CD4-positive, alpha-beta T cell treated with Interleukin-4 for 1 hour (primary cell): ENCODE measurements at regions not wholly inside any gene's neighbourhood (a gene's known extent, or its start where the extent isn't known, plus 50 kb on each side); places are given as distances from the start of the nearest gene placed in this dataset.

Experiments
- DNase-seq, 2 donors: peaks; one replicate each; pipeline ENCODE4 v3.0.0-alpha.2; 2020 to 2022

DNA sequence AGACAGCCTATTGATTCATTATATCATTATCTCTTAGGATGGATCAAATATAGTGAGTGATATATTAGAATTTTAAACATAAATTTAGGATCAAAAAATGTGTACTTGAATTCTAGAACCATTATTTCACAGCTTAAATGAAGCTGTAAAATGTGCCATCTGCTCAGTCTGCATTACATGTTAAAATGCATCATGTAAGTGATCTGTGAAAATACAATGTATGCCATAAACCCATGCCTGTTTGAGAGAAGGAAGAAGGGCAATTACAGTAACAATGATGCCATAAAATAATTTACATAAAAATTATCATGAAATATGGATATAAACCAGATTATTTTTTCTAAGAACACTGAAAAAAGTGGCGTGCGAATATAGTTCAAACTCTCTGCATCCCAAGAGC lies 1066.0 kb upstream of the ADGRL4 start:
- DNase-seq = no peak

- no peak for DNase-seq
Observed at GRCh38 chr1:80066060-80066459, 1059.5 kb upstream of the ADGRL4 start.

DNA sequence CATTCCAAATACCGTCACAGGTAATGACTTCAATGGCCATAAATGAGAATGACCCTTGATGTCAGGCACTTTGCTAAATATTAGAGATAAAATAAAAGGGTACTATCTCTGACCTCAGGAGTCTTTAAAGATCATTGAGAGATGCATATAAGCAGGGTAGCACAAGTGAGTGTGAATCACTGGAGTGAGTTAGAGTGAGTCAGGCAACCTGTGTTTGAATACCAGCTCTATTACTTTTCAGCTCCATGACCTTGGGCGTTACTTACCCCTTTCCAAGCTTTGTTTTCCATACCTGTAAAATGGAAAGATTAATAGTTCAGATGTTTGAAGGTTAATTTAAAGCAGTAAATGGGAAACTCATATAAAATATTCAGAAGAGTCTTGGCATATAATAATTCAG lies 1058.0 kb upstream of the ADGRL4 start:
- DNase-seq = no peak

DNA sequence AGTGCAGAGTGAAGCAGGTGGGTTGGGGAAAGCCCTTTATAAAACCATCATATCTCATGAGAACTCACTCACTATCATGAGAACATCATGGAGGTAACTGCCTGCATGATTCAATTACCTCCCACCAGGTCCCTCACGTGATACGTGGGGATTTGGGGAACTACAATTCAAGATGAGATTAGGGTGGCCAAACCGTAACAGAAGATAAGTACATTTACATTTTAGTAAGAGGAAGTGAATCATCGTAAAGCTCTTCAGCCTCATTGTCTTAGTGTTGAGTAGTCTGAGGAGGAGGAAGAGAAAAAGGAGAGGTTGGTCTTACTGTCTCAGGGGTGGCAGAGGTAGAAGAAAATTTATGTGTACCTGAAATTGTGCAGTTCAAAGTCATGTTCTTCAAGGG lies 1053.4 kb upstream of the ADGRL4 start:
- DNase-seq = no peak

GRCh38 chr1:80056179-80056578 lies 1049.6 kb upstream of the ADGRL4 start:
- DNase-seq = no peak

GRCh38 chr1:80054129-80054528 lies 1047.6 kb upstream of the ADGRL4 start:
- no peak for DNase-seq

GRCh38 chr1:80053613-80054012 lies 1047.1 kb upstream of the ADGRL4 start:
- DNase-seq = no peak

DNA sequence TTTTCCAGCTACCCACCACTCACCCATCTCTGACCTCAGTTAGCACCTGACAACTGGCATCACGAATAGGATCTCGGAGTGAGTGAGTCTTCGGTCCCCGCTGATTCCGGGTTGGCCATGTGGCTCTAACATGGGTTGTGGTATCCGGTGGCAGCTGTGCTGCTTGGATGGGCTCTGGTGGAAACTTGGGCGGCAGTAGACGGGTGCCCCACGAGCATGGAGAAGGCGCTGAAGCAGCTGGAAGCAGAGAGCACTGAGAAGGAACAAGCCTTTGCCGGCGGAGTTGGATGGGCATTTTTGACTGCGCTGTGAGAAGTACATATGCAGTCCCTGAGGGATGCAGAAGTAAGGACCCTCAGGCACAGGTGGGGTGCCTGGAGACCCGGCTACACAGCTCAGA lies 1044.0 kb upstream of the ADGRL4 start:
- DNase-seq = no peak

DNA sequence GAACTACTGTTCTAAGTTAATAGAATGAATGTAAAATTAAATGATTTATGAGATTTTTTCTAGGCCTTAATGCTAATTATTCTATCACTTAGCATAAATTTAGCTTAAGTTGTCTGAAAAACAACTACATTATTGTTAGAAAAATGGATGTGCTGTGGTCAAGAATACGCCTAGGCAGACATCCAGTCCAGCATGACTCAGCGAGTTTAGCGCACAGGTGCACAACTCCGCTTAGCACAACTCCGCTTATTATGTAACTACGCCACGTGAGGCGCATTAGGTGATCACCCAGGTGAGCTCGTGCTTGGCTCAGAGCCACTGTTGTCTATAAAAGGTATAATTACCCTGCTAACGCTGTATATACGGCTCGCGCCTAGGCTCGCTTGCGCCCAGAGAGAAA lies 1043.6 kb upstream of the ADGRL4 start:
- DNase-seq = no peak

DNA sequence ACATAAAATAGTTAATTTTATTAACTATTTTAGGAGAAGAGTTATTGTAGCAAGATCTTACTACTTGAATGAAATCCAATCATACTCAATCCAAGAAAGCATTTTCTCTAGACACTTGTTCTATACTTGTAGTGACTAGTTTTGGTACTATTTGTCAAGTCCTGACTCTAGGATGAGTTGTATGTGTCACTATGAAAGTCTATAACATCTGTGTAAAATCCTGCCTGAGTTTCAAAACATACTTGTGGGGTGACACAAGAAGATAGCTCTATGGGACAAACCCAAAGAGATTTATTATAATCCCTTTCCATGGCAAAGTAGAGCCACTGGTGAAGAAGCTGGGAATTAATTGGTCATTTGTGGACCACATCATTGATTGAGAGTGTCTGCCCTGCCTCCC lies 1042.2 kb upstream of the ADGRL4 start:
- DNase-seq = no peak

GRCh38 chr1:80047791-80048190 lies 1041.3 kb upstream of the ADGRL4 start:
- DNase-seq = no peak

- DNase-seq = no peak
Observed at GRCh38 chr1:80044662-80045061, 1038.1 kb upstream of the ADGRL4 start.

DNA sequence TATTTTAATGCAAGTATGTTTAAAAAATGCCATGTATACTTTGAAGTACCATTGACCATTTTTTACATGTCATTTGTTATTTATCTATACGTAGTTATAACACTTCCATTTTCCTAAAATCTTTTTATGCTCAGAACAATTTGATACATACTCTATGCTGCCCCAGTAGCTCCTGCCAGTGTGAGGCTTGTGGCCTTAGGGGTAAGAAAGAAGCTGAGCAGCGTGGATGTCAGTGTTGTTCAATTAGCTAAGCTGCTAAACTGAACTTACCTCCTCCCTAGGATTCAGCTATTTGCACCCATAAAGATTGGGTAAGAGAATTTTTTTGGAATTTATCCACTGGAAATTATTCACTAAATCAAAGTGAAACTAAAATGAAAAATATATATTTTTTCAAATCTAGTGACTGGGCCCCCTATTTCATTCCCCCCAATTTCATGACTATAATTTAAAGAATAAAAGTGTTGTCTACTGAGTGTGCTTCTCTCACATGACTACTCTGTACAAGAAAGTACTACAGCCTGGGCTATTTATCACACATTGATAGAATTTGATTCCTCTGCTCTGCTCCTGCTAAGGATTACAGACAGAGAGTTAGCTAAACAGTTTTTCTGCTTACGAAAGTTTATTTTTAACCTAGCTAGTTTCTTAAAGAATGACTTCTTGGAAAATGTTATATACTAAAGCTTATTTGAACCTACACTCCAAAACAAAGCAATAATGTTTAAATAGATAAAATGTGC lies 1030.3 kb upstream of the ADGRL4 start:
- DNase-seq = no peak

DNA sequence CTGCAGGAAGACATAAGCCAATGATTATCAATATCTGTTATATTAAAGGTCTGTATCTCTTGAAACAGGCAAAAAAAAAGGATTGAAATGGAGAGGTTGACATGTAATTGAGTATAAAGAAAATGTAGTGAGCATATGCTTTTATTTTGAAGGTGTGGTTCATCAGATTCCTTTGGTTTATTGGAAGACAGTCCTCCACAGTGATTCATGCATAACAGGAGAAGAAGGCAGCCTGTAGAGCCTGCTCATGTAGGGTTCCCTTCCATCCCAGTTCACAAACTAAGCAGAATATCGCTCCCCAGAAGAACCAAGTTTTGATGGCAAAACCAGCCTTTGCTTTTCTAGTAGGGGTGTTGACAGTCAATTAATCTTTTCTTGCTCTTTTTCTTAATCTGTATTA lies 1016.8 kb upstream of the ADGRL4 start:
- no peak for DNase-seq

- no peak for DNase-seq
Observed at GRCh38 chr1:80021891-80022290, 1015.4 kb upstream of the ADGRL4 start.

DNA sequence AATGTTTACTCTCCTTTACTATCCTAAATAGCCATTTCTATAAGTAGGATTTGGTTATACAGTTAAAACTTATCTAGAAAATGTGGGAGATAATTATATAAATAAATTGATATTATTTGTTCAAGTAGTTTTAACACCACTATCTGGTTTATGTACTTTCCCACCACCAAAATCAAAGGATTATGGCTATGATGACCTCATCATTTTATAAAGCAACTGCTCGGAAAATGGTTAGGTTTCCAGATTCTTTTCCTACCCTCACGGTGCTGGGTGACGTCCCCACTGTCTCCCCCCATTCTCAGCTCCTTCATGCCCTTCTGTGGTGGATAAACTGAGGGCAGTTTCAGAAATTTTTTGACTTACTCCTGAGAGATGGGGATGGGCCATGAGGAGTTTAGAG lies 1011.8 kb upstream of the ADGRL4 start:
- DNase-seq = no peak

DNA sequence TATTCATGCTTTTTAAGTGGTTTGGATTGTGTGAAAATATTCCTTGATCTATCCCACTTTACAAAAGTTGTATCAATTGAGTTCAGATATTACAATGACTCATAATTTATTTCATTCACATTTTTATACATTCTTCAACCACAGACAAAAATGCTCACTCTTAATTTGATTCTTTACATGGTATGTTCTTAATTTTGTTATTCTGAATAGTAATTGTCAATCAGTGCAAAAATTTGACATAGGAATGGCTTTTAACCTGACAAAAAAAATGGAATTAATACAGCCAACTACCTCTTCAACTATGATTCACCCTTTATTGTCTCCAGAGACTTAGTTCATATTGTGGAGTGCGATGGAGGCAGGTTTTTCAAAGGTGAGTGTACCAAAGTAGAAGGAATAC lies 1002.4 kb upstream of the ADGRL4 start:
- no peak for DNase-seq

DNA sequence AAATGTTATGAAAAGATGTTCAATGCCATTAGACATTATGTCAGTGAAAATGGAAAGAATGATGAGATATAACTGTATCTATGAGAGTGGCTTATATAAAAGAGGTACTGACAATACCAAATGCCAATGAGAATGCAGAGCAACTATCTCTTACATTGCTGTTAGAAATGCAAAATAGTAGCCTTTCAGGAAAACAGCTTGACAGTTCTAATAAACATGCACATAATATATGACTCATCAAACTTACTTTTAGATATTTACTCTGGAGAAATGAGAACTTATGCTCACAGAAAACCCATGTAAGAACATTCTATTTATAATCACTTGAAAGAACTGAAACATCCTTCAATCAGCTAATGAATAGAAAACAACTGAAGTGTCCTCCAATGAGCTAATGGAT lies 996.7 kb upstream of the ADGRL4 start:
- no peak for DNase-seq

DNA sequence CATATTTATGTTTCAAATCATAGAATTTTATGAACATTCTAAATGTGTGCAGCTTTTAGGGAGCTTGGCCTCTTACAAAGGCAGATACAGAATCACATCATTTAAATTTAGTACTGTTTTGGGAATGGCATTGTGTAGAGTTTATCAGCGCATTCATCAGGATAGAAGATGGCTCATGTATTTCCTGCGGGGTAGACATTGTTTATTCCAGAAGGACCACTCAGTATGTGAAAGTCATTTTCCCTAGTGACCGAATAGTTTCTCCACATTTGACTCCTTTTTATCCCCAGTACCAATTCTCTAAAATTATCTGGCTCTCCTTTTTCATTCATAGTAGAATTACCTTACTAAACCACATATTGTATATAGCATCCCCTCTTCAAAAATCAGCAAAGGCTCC lies 981.9 kb upstream of the ADGRL4 start:
- DNase-seq = no peak

DNA sequence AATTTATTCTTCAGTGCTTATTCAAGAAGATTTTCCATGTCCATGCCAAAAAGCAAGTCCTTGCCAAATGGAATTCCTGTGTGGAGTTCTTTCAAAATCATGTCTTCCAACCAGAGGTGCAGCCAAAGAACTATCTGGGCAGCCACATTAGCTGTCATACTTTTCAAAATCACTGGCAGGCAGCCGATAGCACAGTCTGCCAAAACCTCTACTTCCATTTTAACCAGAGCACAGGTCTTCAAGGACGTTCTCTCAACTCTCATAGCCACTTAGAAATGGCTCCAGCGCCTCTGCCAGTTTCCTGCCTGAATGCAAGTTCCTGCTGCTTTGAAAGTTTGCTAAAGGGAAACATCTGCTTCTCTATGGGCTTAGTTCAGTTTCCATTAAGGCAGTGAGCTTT lies 975.7 kb upstream of the ADGRL4 start:
- DNase-seq = no peak

DNA sequence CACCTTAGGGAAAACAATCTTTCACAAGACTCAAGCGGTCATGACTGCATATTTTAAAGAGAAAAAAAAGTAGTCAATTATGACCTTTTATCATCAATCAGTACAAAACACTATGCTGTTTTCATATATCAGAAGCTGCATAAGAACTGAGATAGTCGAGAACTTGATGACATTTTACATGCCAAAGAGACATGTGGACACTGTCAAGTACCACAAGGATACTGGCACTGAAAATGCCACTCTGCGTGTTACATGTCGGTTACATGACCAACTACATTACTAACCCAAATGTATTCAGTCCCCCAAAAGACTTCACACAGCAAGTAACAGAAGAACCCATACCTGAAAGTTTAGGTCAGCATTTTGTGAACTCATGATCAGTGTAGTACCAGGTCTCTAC lies 975.0 kb upstream of the ADGRL4 start:
- DNase-seq = no peak

DNA sequence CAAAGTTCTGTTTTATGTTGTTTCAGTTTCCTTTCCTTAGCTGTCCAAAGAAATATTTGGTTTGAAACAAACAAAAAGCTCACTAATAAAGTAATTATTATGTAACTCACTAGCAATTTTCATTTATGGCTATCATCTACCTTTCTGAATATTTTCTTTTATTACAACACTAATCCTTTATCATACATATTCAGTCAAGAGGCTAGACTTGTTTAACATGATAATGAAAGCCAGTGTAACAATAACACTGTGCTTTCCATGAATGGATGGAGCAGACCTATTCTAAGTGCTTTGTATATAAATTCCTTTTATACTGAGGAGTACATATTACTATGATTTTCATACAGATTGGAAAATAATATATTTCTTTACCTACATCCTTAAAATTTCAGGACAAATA lies 972.8 kb upstream of the ADGRL4 start:
- DNase-seq = no peak

- no peak for DNase-seq
Observed at GRCh38 chr1:79976287-79976686, 969.8 kb upstream of the ADGRL4 start.

- no peak for DNase-seq
Observed at GRCh38 chr1:79974659-79975058, 968.1 kb upstream of the ADGRL4 start.

- no peak for DNase-seq
Observed at GRCh38 chr1:79969886-79970285, 963.4 kb upstream of the ADGRL4 start.

- DNase-seq = no peak
Observed at GRCh38 chr1:79966438-79966837, 959.9 kb upstream of the ADGRL4 start.
